Neural crest cell (in vitro differentiated cells): ENCODE measurements at regions not wholly inside any gene's neighbourhood (a gene's known extent, or its start where the extent isn't known, plus 50 kb on each side); places are given as distances from the start of the nearest gene placed in this dataset.

Experiments
- DNase-seq: peaks from one replicate; pipeline ENCODE4 v3.0.0; 2021; ENCODE audit warnings: low read depth, mixed read lengths, low spot score
- H3K27ac Mint-ChIP-seq: one replicate; pipeline ENCODE4 v1.8.0; 2021; ENCODE audit warnings: mild to moderate bottlenecking, mixed read lengths; ENCODE audit not compliant: unreplicated experiment
- H3K27me3 Mint-ChIP-seq: 2 replicates; pipeline ENCODE4 v1.8.0; 2021; ENCODE audit warnings: low read depth, mild to moderate bottlenecking, mixed read lengths
- H3K36me3 Mint-ChIP-seq: 2 replicates; pipeline ENCODE4 v1.8.0; 2021; ENCODE audit warnings: low read depth, mild to moderate bottlenecking, mixed read lengths
- H3K4me1 Mint-ChIP-seq: 2 replicates; pipeline ENCODE4 v1.8.0; 2021; ENCODE audit warnings: mixed read lengths
- H3K4me3 Mint-ChIP-seq: one replicate; pipeline ENCODE4 v1.8.0; 2021; ENCODE audit warnings: mild to moderate bottlenecking, mixed read lengths
- H3K9me3 Mint-ChIP-seq: 2 replicates; pipeline ENCODE4 v1.8.0; 2021; ENCODE audit warnings: mixed read lengths
- TF ChIP-seq, protein P1 (sequence below): fragments of 200-600 bp; sonication (generic); conservative IDR thresholded peaks from 2 replicates; pipeline ENCODE4 v1.5.0; 2021; ENCODE audit warnings: antibody characterized with exemption, mild to moderate bottlenecking

DNA sequence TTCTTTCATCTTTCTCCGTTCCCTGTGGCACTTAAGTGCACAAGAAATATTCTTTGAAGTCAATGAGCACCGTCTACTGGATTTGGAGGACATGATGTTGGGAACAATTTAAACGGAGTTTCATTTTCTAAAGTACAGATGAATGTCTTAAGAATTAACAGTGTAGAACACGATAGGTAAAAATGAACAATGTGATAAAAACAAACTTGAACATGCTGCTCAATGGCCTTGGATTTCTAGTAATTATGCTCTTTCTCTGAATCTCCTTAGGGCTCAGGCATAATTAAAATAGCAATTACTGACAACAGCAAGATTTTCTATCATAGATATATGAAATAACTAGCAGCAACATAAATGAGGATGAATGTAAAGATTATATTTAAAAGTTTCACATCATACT lies 142.2 kb upstream of the CDH6 start:
- Mint-ChIP-seq H3K36me3 (peaks cover 6% of the 10 kb centered on the region), H3K4me1 (peaks cover 25% of the 10 kb centered on the region), H3K27me3 (no peaks in the 10 kb centered on the region), H3K4me3 (no peak overlapping the region), H3K9me3 (peaks cover 6% of the 10 kb centered on the region), H3K27ac (no peak overlapping the region)
- TF ChIP-seq, protein P1, sequence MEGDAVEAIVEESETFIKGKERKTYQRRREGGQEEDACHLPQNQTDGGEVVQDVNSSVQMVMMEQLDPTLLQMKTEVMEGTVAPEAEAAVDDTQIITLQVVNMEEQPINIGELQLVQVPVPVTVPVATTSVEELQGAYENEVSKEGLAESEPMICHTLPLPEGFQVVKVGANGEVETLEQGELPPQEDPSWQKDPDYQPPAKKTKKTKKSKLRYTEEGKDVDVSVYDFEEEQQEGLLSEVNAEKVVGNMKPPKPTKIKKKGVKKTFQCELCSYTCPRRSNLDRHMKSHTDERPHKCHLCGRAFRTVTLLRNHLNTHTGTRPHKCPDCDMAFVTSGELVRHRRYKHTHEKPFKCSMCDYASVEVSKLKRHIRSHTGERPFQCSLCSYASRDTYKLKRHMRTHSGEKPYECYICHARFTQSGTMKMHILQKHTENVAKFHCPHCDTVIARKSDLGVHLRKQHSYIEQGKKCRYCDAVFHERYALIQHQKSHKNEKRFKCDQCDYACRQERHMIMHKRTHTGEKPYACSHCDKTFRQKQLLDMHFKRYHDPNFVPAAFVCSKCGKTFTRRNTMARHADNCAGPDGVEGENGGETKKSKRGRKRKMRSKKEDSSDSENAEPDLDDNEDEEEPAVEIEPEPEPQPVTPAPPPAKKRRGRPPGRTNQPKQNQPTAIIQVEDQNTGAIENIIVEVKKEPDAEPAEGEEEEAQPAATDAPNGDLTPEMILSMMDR = no peak
- DNase-seq = no peak

DNA sequence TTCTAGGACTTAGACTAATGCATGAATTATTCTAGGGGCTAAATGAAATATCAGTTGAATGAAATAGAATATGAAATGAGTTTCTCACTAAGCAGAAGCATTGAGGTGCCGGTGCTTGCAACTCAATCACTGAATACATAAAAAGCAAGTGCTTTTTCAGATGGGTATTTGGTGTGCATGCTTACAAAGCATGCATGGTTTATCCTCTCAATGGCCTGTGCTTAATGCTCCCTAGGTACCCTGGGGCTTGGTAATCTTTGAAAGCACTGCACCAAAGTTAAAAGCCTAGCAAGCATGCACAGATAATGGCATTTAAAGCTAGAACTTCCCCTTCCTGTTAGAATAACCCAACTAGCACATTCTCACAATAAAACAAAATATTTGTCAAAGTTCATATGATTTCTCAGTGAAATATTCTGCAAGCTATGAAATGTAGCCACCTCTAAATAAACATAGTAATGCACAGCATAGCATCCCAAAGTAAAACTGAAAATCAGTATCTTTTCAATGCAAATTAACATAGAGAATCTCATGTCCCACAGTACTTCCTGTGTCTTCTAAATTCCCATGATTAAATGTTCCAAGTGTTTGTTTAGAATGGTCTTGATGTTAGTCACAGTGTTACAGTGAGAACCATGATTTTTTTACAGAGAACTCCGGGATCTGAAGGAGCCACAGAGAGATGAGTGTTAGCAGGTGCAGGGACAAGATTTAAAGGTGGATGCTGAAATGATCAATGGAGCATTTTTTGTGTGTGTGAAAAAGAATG lies 143.4 kb upstream of the CDH6 start:
- Mint-ChIP-seq H3K4me1 (peaks cover 25% of the 10 kb centered on the region), H3K36me3 (no peaks in the 10 kb centered on the region), H3K9me3 (no peaks in the 10 kb centered on the region), H3K4me3 (no peak overlapping the region), H3K27ac (no peak overlapping the region), H3K27me3 (no peaks in the 10 kb centered on the region)
- TF ChIP-seq, protein P1 = no peak
- no peak for DNase-seq

DNA sequence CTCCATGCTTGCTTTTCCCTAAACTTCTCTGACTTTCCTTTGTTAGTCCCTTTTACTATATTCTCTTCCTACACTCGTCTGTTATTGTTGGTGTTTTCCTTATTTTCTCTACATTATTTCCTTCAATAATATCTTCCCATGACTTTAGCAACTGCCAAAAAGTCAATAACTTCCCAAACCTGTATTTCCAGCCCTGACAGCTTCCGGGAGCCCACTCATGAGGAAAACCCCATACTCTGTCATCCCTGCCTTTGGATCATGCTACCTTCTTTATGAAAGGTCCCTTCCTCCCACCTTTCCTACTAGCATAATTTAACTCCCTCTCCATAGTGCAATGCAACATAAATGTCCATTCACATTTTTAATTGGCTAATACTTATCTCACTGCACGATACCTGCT lies 144.0 kb upstream of the CDH6 start:
- no peak overlapping the region for H3K27ac Mint-ChIP-seq
- peaks cover 22% of the 10 kb centered on the region for H3K4me1 Mint-ChIP-seq
- H3K36me3 Mint-ChIP-seq = no peaks in the 10 kb centered on the region

DNA sequence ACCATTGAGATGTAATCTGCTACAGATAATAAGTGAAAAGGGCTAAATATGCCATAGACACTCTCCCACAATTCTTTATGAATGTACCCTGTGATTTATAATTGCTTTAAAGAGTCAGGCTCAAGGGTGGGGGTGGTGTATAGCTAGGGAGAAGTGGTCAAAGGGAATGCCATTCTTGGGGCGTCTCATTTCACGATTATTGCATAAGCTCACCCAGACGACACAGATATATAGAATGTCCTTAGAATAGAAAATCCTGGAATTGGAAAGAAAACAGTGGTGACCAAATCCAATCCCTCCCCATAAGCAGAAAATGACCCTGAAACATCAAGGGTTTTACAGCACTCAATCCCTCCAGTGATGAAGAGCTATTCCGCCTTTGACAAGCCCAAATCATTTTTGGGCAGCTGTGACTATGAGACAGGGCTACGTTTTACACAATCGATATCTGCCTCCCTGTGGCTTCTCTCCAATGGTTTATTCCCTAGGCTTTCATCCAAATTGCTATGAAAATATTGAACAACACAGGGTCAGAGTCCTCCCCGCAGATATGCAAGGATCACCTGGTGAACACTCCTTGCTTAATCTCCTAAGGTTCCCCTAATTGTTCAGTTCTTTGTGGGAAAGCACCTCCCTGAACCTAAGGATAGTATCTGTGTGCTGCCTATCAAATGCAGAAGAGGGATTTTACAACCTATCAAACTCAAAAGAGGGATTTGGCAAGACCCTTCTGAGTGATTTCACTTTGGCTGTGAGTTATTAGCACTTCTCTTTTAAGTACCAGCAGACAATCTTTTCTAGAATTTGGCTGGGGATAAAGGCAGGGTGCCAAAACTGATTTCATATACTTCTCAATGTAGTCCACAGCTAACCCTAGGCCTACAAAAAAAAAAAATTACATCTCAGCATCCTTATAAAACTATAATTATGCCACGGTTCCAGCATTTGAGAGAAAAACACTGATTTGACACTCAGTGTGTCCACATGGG lies 144.9 kb upstream of the CDH6 start:
- Mint-ChIP-seq H3K4me1 (peaks cover 19% of the 10 kb centered on the region), H3K27ac (no peak overlapping the region), H3K9me3 (no peaks in the 10 kb centered on the region), H3K27me3 (no peaks in the 10 kb centered on the region), H3K4me3 (no peak overlapping the region), H3K36me3 (no peaks in the 10 kb centered on the region)
- TF ChIP-seq, protein P1 = no peak
- DNase-seq = no peak

More for the DNA sequence above, 144.0 kb upstream of the CDH6 start:
- no peak for DNase-seq
- Mint-ChIP-seq H3K27me3 (no peaks in the 10 kb centered on the region), H3K9me3 (no peaks in the 10 kb centered on the region), H3K4me3 (no peak overlapping the region)
- TF ChIP-seq, protein P1 = no peak

DNA sequence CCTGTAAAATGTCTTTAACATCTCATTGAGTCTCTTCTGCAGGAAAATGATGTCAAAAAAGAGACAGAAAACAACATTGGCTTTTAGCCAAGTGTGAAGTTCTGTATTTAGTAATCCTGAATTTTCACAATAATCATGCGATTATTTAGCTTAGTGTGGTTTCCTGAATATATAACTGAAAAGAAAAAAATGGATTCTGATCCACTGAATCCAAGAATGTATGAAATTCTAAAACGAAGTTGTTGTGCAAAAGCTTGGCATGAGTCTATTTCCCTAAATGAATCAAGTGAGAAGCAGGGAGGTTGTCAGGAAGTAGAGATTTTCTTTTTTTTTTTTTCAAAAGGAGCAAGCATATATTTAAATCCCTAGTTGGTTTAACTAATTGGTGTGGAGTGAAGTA lies 145.9 kb upstream of the CDH6 start:
- peaks cover 4% of the 10 kb centered on the region for H3K9me3 Mint-ChIP-seq
- DNase-seq = no peak
- no peak overlapping the region for H3K27ac Mint-ChIP-seq
- peaks cover 19% of the 10 kb centered on the region for H3K4me1 Mint-ChIP-seq
- no peak overlapping the region for H3K4me3 Mint-ChIP-seq
- TF ChIP-seq, protein P1 = no peak
- H3K27me3 Mint-ChIP-seq = no peaks in the 10 kb centered on the region
- no peaks in the 10 kb centered on the region for H3K36me3 Mint-ChIP-seq
